ENCODE measurements at regions not wholly inside any gene's neighbourhood (a gene's known extent, or its start where the extent isn't known, plus 50 kb on each side); places are given as distances from the start of the nearest gene placed in this dataset.

DNA sequence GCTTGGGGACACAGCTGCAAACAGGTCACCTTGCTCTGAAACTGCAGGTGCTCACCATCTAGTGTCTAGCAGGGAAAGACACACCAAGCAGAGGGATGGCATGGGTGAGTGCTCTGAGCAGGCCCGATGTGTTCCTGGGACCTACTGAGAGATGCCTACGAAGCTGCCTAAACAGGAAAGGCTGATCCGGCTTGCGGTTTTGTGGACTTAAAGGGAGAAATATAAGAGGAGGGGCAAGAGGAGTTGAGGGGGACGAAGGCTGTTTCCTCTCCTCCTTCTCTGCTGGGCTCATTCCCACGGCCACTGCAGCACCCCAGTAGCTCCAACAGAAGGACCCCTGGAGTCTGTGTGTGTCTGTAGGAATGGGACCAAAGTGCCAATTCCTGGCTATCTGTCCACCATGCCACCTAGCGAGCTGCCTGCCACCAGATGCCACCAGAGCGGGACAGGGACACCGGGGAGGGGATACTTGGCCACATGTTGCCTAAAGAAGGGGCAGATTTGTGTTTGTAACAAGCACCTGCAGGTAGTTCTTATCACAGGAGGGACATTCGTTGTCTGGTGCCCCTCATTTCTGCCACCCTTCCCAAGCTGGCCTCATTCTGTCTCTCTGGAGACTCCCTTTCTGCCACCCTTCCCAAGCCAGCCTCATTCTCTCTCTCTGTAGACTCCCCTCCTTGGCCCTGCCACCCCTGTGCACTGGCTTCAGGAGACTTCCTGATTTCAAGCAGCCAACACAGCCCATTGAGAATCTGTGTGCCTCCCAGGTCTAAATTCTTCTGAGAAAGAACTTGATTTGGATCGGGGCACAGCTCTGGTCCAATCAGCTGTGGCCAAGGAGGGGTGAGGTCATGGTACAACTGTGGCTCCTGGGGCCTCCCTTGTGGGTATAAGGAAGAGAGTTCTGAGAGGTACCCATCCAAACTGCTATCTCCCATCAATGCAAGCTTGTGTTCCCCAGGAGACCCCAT, 221.8 kb downstream of the ANKRD60 start (continued):
- no peak for TF ChIP-seq TBP (IDR thresholded peaks at IDR 0.05; ENCODE audit: low read depth, low read length)
- no peak for TF ChIP-seq BCL11A (IDR thresholded peaks at IDR 0.05; ENCODE audit: low read depth in 2 of 2, low read length in 2 of 2)

Data from H1 (cell line).